HG02610 (cell line): ENCODE measurements at regions not wholly inside any gene's neighbourhood (a gene's known extent, or its start where the extent isn't known, plus 50 kb on each side); places are given as distances from the start of the nearest gene placed in this dataset.

Source experiments
- ATAC-seq: cut with Tn5 transposase; IDR thresholded peaks from one replicate; pipeline ENCODE4 v1.9.1; 2021; ENCODE audit warnings: mild to moderate bottlenecking, moderate library complexity; ENCODE audit not compliant: unreplicated experiment

- no peak for ATAC-seq
Measured at GRCh38 chr20:24147961-24148360, 159.4 kb upstream of the GGTLC1 start.

GRCh38 chr20:24147479-24147878, 158.9 kb upstream of the GGTLC1 start:
- ATAC-seq = no peak

GRCh38 chr20:24146231-24146634, 157.7 kb upstream of the GGTLC1 start:
- no peak for ATAC-seq

GRCh38 chr20:24144371-24144770, 155.8 kb upstream of the GGTLC1 start:
- ATAC-seq = no peak

GRCh38 chr20:24141111-24141510, 152.5 kb upstream of the GGTLC1 start:
- no peak for ATAC-seq

- no peak for ATAC-seq
Measured at GRCh38 chr20:24139846-24140245, 151.3 kb upstream of the GGTLC1 start.

GRCh38 chr20:24138951-24139350, 150.4 kb upstream of the GGTLC1 start:
- no peak for ATAC-seq

- ATAC-seq = no peak
Measured at GRCh38 chr20:24138196-24138857, 149.7 kb upstream of the GGTLC1 start.

- no peak for ATAC-seq
Measured at GRCh38 chr20:24136659-24137246, 148.2 kb upstream of the GGTLC1 start.

GRCh38 chr20:24135781-24136180, 147.2 kb upstream of the GGTLC1 start:
- ATAC-seq = no peak

GRCh38 chr20:24134930-24135329, 146.4 kb upstream of the GGTLC1 start:
- no peak for ATAC-seq

GRCh38 chr20:24134284-24134683, 145.7 kb upstream of the GGTLC1 start:
- no peak for ATAC-seq

- ATAC-seq = no peak
Measured at GRCh38 chr20:24132246-24132645, 143.7 kb upstream of the GGTLC1 start.

- no peak for ATAC-seq
Measured at GRCh38 chr20:24131684-24132083, 143.1 kb upstream of the GGTLC1 start.

GRCh38 chr20:24131281-24131680, 142.7 kb upstream of the GGTLC1 start:
- no peak for ATAC-seq

GRCh38 chr20:24129641-24130040, 141.1 kb upstream of the GGTLC1 start:
- ATAC-seq = no peak

GRCh38 chr20:24124951-24125650, 136.5 kb upstream of the GGTLC1 start:
- no peak for ATAC-seq

GRCh38 chr20:24124003-24124402, 135.4 kb upstream of the GGTLC1 start:
- no peak for ATAC-seq

- no peak for ATAC-seq
Measured at GRCh38 chr20:24118441-24119175, 130.0 kb upstream of the GGTLC1 start.

- ATAC-seq = no peak
Measured at GRCh38 chr20:24118034-24118433, 129.5 kb upstream of the GGTLC1 start.

GRCh38 chr20:24117383-24117782, 128.8 kb upstream of the GGTLC1 start:
- no peak for ATAC-seq

GRCh38 chr20:24116611-24117010, 128.0 kb upstream of the GGTLC1 start:
- no peak for ATAC-seq
